GM18858 (cell line): ENCODE measurements at regions not wholly inside any gene's neighbourhood (a gene's known extent, or its start where the extent isn't known, plus 50 kb on each side); places are given as distances from the start of the nearest gene placed in this dataset.

Experiments used
- ATAC-seq: cut with Tn5 transposase; IDR thresholded peaks from one replicate; pipeline ENCODE4 v1.9.1; 2021; ENCODE audit not compliant: unreplicated experiment

DNA sequence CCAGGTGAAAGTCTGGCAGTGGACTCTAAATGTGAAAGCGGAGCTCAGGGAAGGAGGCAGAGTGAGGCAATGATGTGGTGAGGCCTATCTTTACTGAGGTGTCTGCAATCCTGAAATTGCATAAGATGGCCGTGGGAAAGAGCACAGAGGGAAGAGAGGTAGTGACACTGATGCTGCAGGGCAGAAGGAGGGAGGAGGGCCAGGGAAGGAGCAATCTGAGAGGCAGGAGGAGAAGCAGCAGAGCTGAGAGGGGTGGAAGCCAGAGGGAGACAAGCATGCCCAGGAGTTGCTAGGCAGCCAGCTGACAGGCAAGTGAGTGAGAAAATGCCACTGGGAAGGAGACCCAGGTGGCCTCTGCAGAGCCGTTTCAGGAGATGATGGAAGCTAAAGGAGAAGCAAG is 97.4 kb upstream of the CNR1 start:
- no peak for ATAC-seq

DNA sequence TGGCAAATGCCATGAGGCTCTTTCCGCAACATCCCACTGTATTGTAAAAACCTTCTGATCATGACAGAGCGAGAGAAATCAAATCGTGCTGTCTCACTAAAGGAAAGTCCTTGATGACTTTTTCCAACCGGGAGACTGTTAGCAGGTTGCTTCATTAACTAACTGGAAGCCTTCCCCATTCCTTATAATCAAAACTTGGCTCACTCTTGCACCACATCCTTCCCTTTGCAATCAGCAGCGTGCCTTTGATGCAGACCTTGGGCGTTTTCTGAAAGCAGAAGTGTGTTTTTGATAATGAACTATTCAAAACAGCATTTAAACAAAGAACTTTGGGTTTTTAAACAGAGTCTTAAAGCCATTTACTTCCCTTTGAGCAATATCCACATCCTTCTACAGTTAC is 96.2 kb upstream of the CNR1 start:
- no peak for ATAC-seq

DNA sequence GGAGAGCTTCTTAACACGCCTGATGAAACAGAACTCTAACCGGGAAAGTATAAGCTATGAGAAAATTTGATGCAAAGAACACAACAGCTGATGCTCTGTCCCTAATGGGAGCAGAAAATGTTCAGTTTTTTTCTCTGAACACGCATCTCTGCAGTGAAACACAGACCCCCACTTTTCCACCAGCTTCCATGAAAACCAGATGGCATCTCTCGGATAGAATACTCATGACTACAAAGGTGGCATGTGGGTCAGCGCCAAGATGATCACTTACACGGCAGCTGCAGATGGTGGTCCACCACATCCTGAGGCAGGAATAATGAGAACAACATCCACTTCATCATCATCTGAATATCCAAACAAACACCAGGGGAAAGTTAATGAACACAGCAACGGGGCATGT is 85.2 kb upstream of the CNR1 start:
- no peak for ATAC-seq

GRCh38 chr6:88248709-88249321 is 82.7 kb upstream of the CNR1 start:
- ATAC-seq, result no peak

- no peak for ATAC-seq
Observed at GRCh38 chr6:88246654-88247053, 80.5 kb upstream of the CNR1 start.

GRCh38 chr6:88244721-88245120 is 78.6 kb upstream of the CNR1 start:
- ATAC-seq, result no peak

GRCh38 chr6:88238901-88239300 is 72.8 kb upstream of the CNR1 start:
- ATAC-seq, result no peak

DNA sequence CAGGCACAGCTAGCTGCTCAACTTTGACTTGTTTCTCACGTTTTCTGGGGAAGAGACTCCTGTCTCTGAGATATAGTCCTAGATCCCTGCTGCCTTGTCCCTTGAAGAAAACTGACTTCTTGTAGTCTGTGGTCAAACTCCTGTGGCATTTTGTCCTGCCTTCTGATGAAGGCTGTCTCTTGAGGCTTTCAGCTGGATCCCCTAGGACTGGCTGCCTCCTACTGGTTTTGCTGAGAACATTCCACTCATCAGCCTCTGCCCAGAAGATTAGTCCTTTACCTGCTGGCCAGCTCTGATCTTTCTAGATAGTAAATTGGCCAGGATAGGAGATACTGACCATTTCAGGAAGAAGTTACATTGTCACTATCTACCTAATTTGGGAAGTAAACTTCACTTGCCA is 71.9 kb upstream of the CNR1 start:
- peak; percentile 72 for ATAC-seq

DNA sequence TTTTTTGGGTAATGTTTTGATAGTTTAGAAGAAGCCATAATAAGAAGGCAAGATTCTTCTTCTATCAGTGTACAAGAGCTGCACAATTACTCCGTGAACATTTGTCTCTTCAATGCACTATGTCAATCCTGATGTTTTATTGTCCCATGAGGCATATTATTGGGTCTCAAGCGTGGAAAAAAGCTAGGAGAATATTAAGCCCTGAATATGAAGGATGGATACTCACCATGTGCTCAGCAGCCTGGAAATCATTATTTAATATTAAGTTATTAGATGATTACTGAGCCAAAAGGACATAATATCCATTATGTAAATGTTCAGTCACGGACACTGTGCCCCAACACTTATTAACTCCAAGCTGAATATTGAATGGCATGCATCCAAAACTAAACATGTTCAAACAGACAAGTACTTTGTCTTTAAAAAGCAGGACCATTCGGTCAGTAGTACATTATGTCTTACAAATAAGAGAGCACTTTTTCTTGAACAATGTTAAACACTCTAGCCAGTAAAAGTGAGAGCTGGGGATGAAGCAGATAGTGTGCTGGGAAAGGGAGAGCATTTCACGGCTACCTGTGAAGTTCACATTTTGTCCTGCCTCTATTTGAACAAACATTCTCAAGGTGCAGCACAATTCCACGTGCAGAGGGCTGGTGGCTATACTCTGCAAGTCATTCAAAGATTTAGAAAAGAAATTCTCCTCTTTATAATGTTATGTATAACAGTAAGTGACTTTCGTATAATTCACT is 70.6 kb upstream of the CNR1 start:
- ATAC-seq, result no peak

DNA sequence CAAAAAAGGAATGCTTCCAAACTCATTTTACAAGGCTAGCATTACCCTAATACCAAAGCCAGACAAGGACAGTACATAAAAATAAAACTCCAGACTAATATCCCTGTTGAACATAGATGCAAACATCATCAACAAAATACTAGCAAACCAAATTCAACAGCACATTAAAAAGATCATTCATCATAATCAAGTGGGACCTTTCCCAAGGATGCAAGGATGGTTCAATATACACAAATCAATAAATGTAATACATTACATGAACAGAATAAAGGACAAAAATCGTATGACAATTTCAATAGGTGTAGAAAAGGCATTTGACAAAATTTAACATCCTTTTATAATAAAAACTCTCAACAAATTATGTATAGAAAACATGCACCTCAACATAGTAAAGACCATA is 66.6 kb upstream of the CNR1 start:
- no peak for ATAC-seq

GRCh38 chr6:88223298-88223697 is 57.2 kb upstream of the CNR1 start:
- no peak for ATAC-seq

- ATAC-seq, result no peak
Observed at GRCh38 chr6:88220493-88220892, 54.3 kb upstream of the CNR1 start.

DNA sequence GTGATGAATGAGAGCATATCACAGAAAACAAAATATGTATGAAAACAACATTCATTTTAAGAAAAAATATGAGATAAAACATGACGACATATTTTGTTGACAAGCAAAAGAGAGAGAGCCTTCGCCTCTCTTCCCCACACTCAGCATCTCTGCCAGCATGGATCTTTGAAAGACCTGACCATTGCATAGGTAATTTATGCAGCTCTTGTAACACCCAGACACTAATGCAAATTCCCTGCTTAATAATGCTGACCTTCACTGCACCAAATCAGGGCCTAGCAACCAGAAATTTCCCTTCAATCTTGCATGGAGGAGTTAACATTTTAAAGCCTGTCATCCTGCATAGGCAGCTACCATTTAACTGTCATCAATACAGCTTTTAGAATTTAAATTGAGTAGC is 50.0 kb upstream of the CNR1 start:
- no peak for ATAC-seq
